H1 (cell line): ENCODE measurements at regions not wholly inside any gene's neighbourhood (a gene's known extent, or its start where the extent isn't known, plus 50 kb on each side); places are given as distances from the start of the nearest gene placed in this dataset.

Experiments
- BACH1 ChIP-seq: IDR thresholded peaks from 2 replicates; pipeline ENCODE4 v1.6.1; 2012; ENCODE audit warnings: low read length, improper control_type of control experiment
- CBX5 ChIP-seq: fragments of 300-800, 300-1000 bp; sonication (generic); IDR thresholded peaks from 2 replicates; pipeline ENCODE4 v1.7.1; 2016; ENCODE audit warnings: antibody characterized with exemption, low read length, low read depth
- JUND ChIP-seq: IDR thresholded peaks from 2 replicates; pipeline ENCODE4 v1.6.1; 2011; ENCODE audit warnings: mild to moderate bottlenecking, improper control_type of control experiment, low read length
- KDM4A ChIP-seq: IDR thresholded peaks from one replicate; pipeline ENCODE4 v1.7.1; 2012; ENCODE audit warnings: low read depth, mild to moderate bottlenecking, moderate library complexity, low read length, inconsistent platforms; ENCODE audit not compliant: severe bottlenecking
- NRF1 ChIP-seq: IDR thresholded peaks from 2 replicates; pipeline ENCODE4 v1.6.1; 2011; ENCODE audit warnings: mild to moderate bottlenecking, low read depth, low read length, improper control_type of control experiment
- RAD21 ChIP-seq, 2 experiments: IDR thresholded peaks in 1 of 2; conservative IDR thresholded peaks in 1 of 2; 2 replicates each; pipeline ENCODE4 v1.6.1; 2011; ENCODE audit warnings: low read depth in 2 of 2, low read length in 2 of 2, improper control_type of control experiment in 1 of 2, inconsistent platforms in 1 of 2, mild to moderate bottlenecking in 1 of 2, moderate library complexity in 1 of 2
- TF ChIP-seq, protein P1 (sequence below): IDR thresholded peaks from 2 replicates; pipeline ENCODE4 v1.6.1; 2012; ENCODE audit warnings: low read length, inconsistent platforms
- TF ChIP-seq, protein P2 (sequence below): IDR thresholded peaks from 2 replicates; pipeline ENCODE4 v1.6.1; 2012; ENCODE audit warnings: inconsistent platforms

DNA sequence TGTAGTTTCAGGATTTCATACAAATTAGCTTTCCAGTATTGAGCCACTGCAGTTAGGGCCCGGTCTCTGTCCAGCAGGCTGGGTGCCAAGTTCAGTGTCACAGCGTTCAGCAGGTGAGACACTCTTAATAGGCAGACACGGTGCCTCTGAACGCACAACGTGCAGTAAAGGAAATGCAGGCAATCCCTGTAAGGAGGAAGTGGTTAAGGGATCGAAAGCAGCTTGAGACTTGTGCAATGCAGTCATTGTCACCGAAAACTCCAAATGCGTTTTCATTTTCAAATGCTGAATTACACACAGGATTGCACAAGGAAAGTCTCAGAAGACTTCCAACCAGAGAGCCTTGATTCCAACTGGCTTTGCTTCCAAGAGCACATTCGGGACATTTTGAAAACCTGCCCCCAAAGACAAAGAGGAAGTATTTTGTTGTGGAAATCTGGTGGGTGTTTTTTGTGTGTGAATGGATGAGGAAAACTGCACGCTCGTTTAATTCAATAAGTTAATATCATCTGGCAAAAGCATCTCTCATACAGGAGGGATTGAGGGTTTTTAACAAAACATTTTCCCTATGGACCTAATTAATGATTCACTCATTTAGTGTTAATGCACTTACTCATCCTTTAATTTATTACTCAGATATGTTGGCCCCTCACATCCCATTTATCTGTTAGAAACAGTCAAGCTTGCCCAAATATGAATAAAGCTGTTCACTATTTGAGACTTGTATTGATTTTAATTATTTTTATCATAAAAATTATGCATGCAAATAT, 61.6 kb downstream of the PTGS2 start (continued):
- TF ChIP-seq, protein P1, sequence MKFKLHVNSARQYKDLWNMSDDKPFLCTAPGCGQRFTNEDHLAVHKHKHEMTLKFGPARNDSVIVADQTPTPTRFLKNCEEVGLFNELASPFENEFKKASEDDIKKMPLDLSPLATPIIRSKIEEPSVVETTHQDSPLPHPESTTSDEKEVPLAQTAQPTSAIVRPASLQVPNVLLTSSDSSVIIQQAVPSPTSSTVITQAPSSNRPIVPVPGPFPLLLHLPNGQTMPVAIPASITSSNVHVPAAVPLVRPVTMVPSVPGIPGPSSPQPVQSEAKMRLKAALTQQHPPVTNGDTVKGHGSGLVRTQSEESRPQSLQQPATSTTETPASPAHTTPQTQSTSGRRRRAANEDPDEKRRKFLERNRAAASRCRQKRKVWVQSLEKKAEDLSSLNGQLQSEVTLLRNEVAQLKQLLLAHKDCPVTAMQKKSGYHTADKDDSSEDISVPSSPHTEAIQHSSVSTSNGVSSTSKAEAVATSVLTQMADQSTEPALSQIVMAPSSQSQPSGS, result no peak
- TF ChIP-seq, protein P2, sequence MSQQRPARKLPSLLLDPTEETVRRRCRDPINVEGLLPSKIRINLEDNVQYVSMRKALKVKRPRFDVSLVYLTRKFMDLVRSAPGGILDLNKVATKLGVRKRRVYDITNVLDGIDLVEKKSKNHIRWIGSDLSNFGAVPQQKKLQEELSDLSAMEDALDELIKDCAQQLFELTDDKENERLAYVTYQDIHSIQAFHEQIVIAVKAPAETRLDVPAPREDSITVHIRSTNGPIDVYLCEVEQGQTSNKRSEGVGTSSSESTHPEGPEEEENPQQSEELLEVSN, result no peak
- no peak for TF ChIP-seq JUND
- no peak for TF ChIP-seq RAD21 (IDR thresholded peaks at IDR 0.05 in 1 of 2, conservative IDR thresholded peaks at IDR 0.05 in 1 of 2; ENCODE audit: low read depth in 2 of 2, low read length in 2 of 2)
- TF ChIP-seq CBX5, result no peak
- no peak for TF ChIP-seq KDM4A
- TF ChIP-seq NRF1, result no peak
- no peak for TF ChIP-seq BACH1
